ENCODE measurements at regions not wholly inside any gene's neighbourhood (a gene's known extent, or its start where the extent isn't known, plus 50 kb on each side); places are given as distances from the start of the nearest gene placed in this dataset.

DNA sequence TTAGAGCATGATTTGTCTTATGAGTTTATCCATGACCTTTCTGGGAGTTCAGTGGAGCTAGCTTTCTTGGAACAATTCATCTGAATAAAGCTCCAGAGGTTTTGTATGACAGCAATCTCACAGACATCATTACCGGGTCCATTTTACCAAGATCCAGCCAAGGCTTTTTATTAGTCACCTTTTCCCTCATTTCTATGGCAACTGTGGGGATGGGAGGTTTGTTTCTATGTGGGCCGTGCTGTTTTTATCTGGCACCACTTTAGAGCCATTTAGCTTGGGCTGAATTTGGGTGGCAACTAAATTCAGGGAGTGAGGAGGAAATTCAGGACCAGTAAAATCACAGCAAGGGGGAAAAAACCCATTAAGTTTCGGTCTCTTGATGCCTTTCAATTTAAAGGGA, 245.7 kb downstream of the NSG2 start:
- intact Hi-C loops (cut with DNase I; ENCODE audit: low total_unique reads): no loop called here
- Histone ChIP-seq H3K27ac (no peak overlapping the region), H3K4me1 (no peaks in the 10 kb centered on the region), H3K27me3 (no peaks in the 10 kb centered on the region), H3K9me3 (peaks cover 0 to 8% of the 10 kb centered on the region in 2 donors), H3K36me3 (no peaks in the 10 kb centered on the region), H3K4me3 (no peak overlapping the region)
- no peak for TF ChIP-seq POLR2A (IDR thresholded peaks at IDR 0.05)
- TF ChIP-seq, protein P1, sequence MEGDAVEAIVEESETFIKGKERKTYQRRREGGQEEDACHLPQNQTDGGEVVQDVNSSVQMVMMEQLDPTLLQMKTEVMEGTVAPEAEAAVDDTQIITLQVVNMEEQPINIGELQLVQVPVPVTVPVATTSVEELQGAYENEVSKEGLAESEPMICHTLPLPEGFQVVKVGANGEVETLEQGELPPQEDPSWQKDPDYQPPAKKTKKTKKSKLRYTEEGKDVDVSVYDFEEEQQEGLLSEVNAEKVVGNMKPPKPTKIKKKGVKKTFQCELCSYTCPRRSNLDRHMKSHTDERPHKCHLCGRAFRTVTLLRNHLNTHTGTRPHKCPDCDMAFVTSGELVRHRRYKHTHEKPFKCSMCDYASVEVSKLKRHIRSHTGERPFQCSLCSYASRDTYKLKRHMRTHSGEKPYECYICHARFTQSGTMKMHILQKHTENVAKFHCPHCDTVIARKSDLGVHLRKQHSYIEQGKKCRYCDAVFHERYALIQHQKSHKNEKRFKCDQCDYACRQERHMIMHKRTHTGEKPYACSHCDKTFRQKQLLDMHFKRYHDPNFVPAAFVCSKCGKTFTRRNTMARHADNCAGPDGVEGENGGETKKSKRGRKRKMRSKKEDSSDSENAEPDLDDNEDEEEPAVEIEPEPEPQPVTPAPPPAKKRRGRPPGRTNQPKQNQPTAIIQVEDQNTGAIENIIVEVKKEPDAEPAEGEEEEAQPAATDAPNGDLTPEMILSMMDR (IDR thresholded peaks at IDR 0.05): no peak
- TF ChIP-seq POLR2AphosphoS5 (IDR thresholded peaks at IDR 0.05): no peak
- DNase-seq (ENCODE audit: low spot score in 2 of 2): no peak

DNA sequence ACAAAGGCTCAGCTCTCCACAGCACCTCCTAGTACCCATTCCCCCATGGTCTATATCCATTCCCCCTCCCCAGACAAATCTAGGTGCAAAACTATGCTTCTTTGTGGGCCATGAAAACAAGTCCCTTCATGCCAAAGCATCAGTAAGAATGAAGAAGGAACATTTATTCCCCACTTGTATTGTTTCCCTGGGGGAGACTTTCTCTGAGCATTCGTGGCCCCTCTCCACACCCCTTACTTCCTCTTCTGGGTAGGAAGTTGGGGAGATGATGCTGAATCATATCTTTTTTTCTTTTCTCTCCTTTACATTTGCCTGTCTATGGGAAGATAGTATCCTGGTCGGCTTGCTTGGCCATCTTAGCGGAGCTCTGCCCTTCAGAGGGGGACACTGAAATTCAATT, 246.8 kb downstream of the NSG2 start:
- Histone ChIP-seq H3K4me3 (no peak overlapping the region), H3K27ac (no peak overlapping the region), H3K27me3 (no peaks in the 10 kb centered on the region), H3K9me3 (peaks cover 0 to 8% of the 10 kb centered on the region in 2 donors), H3K36me3 (no peaks in the 10 kb centered on the region), H3K4me1 (no peaks in the 10 kb centered on the region)
- no peak for DNase-seq (ENCODE audit: low spot score in 2 of 2)
- intact Hi-C loops (cut with DNase I; ENCODE audit: low total_unique reads): no loop called here
- TF ChIP-seq POLR2AphosphoS5 (IDR thresholded peaks at IDR 0.05) (no peak), POLR2A (IDR thresholded peaks at IDR 0.05) (no peak)
- TF ChIP-seq, protein P1 (IDR thresholded peaks at IDR 0.05): no peak

DNA sequence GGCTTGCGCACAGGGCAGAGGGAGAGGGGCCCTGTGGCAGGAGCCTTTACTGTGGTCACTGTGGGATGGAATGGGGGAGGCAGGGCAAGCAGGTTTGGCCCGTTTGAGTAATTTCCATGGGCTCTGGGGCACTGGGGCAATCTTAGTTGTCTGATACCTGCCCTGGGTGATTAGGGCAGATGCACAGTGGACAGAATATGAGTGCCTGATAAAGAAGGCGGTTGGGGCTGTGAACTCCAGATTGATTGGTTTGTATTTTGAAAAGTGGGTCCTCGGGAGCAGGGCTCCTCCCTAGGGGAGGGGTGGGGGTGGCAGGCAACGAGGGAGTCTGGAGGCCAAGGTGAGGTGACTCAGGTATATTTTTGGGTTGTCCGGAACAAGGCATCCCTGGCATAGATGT, 247.5 kb downstream of the NSG2 start:
- H3K36me3 ChIP-seq: no peaks in the 10 kb centered on the region
- peaks cover 0 to 8% of the 10 kb centered on the region in 2 donors for H3K9me3 ChIP-seq
- intact Hi-C loops (cut with DNase I; ENCODE audit: low total_unique reads): no loop called here
- DNase-seq (ENCODE audit: low spot score in 2 of 2): no peak
- H3K27me3 ChIP-seq: no peaks in the 10 kb centered on the region
- no peak overlapping the region for H3K4me3 ChIP-seq
- H3K27ac ChIP-seq: no peak overlapping the region
- no peak for TF ChIP-seq POLR2AphosphoS5 (IDR thresholded peaks at IDR 0.05)
- TF ChIP-seq, protein P1 (IDR thresholded peaks at IDR 0.05): no peak
- TF ChIP-seq POLR2A (IDR thresholded peaks at IDR 0.05): no peak
- H3K4me1 ChIP-seq: no peaks in the 10 kb centered on the region

DNA sequence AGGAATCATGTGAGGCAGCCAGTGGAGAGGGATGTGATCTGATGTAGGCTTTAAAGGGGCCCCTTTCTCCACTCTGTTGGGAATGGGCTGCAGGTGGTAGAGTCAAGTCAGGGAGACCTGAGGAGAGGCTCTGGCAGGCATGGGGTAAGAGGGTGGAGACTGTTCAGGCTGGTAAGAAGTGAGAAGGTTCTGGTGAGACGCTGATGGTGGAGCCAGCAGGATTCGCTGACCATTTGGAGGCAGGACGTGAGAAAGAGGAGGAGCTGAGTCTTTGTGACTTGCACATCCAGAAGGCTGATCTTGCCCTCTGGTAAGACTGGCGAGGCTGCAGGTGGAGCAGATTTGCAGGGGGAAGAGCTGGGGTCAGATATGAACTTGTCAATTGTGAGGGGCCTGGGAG, 248.0 kb downstream of the NSG2 start:
- TF ChIP-seq POLR2A (IDR thresholded peaks at IDR 0.05) (no peak), POLR2AphosphoS5 (IDR thresholded peaks at IDR 0.05) (no peak)
- TF ChIP-seq, protein P1 (IDR thresholded peaks at IDR 0.05): no peak
- Histone ChIP-seq H3K9me3 (peaks cover 0 to 8% of the 10 kb centered on the region in 2 donors), H3K4me3 (no peak overlapping the region), H3K4me1 (no peaks in the 10 kb centered on the region), H3K27me3 (no peaks in the 10 kb centered on the region), H3K27ac (no peak overlapping the region), H3K36me3 (no peaks in the 10 kb centered on the region)
- intact Hi-C loops (cut with DNase I; ENCODE audit: low total_unique reads): no loop called here
- no peak for DNase-seq (ENCODE audit: low spot score in 2 of 2)

DNA sequence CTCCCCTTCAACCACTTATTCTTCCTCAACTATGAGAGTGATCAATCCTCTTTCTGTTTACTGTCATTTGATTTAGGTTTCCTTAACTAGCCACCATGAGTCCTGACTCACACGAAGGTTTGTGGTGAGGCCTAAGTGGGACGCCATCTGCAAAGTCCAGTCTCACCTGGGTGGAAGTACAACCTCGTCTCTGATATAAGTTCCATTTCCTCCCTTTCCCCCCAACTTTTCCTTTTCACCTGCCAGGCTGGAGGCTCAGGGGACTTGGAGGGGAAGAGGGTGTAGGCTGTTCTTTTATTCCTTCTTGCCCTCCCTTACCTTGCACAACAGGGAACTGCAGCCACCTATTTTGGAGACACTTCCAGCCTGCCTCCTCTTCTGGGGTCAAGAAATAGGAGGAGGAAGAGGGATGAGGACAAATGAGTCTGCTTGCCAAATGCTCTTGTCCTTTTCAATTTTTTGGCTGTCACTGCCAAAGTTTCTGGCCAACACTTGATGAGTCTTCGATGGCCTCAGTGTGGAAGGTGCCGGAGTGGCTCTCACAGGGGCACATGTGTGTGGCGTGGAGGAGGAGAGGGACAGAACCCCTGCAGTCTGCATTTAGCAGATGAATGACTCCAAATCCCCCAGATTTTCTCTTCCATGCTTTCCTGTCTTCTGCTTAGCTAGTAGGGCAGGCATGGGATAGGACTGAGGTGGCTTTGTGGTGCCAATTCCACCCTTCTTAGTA, 249.6 kb downstream of the NSG2 start:
- H3K27ac ChIP-seq: no peak overlapping the region
- peaks cover 0 to 4% of the 10 kb centered on the region in 2 donors for H3K9me3 ChIP-seq
- DNase-seq (ENCODE audit: low spot score in 2 of 2): no peak
- no peaks in the 10 kb centered on the region for H3K4me1 ChIP-seq
- H3K36me3 ChIP-seq: no peaks in the 10 kb centered on the region
- no peaks in the 10 kb centered on the region for H3K27me3 ChIP-seq
- intact Hi-C loops (cut with DNase I; ENCODE audit: low total_unique reads): no loop called here
- TF ChIP-seq POLR2A (IDR thresholded peaks at IDR 0.05) (no peak), POLR2AphosphoS5 (IDR thresholded peaks at IDR 0.05) (no peak)
- TF ChIP-seq, protein P1 (IDR thresholded peaks at IDR 0.05): no peak
- no peak overlapping the region for H3K4me3 ChIP-seq
